ENCODE measurements at regions not wholly inside any gene's neighbourhood (a gene's known extent, or its start where the extent isn't known, plus 50 kb on each side); places are given as distances from the start of the nearest gene placed in this dataset.
A peak's percentile ranks its signal among the peaks of the same experiment; 100 is the strongest.

- no peak for ATAC-seq
Measured at GRCh38 chr4:121519236-121519838, 138.5 kb upstream of the QRFPR start.

GRCh38 chr4:121517241-121517640 is 136.4 kb upstream of the QRFPR start:
- ATAC-seq, result no peak

GRCh38 chr4:121514443-121514842 is 133.6 kb upstream of the QRFPR start:
- ATAC-seq, result no peak

- no peak for ATAC-seq
Measured at GRCh38 chr4:121510341-121510874, 129.6 kb upstream of the QRFPR start.

- peak; percentile 11 for ATAC-seq
Measured at GRCh38 chr4:121485190-121485804, 104.5 kb upstream of the QRFPR start.

DNA sequence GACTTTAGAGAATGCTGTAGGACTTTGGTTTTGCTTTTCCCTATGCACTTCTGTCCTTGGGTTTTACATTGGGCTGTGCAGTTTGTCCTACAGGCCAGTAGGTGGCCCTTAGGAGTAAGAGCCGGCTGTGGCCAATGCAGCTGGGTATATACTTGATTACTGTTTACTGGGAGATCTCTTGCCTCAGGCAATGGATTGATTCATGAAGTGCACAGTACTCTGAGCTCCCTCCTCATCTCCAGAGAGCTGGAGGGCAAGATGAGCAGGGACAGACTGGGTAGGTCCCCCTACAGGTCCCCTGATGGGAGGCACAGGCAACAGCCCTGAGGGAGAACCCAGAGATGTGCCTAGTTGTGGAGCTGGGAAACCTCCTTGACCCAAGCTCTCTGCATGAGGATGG is 103.8 kb upstream of the QRFPR start:
- ATAC-seq, result peak; percentile 78

DNA sequence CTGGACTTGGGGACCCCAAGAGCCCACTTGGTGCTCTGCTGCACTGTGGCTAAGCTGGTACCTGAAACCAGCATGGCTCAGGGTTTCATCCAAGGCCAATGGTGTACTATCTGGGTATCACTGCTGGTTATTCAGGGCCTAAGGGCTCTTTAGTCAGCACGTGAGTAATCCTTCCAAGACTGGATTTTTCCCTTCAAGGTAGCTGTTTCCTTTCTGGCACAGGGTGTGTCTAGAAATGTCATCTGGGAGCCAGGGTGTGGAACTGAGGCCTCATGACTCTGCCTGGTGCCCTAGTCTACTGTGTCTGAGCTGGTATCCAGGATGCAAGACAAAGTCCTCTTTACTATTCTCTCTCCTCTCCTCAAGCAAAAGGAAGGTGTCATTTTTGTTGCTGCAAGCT is 99.0 kb upstream of the QRFPR start:
- ATAC-seq, result no peak

GRCh38 chr4:121477480-121477879 is 96.7 kb upstream of the QRFPR start:
- ATAC-seq, result no peak

DNA sequence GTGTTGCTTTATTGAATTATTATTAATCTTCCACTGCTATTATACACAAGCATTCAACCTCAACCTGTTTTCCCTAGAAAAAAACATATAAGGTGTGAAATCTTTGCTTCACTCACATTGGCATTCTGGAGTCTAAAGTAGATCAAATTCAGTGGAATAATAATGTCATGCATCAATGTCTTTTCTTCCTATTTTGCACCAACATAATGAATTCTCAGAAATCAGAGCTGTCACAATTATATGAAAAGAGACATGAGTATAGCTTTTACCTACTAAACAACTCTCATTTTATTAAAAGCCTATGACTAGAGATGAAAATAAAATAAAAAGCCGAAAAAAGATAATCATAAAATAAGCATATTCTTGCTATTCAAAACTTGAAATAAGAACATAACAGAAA is 96.3 kb upstream of the QRFPR start:
- ATAC-seq, result no peak

DNA sequence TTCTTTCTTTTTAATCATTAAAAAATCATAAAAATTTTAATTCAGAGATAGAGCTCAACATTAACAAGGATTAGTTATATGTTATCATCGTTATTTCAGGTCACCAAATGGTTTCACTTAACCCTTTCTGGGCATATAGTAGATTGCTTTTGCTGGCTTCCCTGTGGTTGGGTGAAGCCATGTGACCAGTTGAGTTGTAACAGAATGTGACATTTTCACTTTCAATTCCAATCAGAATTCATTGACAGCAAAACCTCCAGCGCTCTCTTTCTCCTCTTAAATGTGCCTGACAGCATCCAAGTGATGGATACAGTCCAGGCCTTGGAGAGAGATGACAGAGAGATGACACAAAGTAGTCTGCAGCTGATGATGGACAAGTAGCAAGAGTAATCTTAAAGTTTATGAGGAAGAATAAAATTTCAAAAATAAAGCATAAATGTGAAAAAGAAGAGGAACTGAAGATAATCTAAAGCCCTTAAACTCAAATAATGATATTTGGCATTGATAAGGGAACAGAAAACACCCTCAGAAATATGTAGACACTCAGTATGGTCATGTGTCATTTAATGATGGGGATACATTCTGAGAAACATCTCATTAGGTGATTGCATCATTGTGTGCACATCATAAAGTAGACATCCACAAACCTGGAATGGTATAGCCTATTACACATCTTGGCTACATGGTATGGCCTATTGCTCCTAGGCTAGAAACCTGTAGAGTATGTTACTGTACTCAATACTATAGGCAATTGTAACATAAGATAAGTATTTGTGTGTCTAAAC is 92.3 kb upstream of the QRFPR start:
- ATAC-seq, result no peak

DNA sequence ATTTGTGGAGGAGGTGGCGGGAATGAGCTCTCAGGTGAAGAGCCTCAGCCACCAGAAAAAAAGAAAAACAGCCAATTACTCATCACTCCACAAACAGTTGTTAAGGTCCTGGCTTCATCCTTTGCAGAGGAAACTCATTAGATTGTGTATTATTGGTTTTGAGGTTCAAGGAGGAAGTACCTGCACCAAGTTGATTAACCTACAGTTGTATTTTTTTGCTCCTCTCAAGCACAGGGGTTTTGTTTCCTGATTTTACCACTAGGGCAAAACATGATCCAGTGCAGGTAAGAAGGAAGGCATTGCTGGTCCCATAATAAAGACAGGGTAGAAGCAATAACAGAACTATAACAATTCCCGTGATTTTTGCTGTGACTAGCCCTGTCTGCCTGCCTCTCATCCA is 84.0 kb upstream of the QRFPR start:
- no peak for ATAC-seq

DNA sequence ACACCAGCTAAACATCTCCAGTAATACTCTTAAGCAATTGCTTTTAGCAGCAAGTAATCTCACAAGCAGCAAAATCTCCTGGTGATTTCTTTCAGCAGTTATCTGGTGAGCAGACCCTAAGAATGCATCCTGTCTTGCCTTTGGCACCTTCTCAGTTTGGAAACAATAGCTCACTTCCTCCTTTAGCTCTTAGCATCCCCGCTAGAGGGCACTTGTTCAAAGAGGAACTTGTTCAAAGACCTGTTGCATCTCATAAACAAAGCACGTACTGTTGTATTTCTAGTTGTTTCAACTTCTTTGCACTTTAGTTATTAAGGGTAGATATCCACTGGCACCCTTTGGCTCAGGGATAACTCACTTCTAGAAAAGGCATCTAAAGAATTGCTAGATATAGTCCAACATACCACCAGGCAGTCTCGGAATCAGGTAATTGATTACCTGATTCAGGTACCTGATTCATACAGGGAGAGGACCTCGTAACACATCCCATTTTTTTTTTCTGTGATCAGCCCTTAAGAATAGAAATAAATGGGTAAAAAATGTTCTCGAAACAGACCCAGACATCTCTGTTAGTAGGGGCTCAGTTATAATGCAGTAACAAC is 81.9 kb upstream of the QRFPR start:
- ATAC-seq, result peak; percentile 43

DNA sequence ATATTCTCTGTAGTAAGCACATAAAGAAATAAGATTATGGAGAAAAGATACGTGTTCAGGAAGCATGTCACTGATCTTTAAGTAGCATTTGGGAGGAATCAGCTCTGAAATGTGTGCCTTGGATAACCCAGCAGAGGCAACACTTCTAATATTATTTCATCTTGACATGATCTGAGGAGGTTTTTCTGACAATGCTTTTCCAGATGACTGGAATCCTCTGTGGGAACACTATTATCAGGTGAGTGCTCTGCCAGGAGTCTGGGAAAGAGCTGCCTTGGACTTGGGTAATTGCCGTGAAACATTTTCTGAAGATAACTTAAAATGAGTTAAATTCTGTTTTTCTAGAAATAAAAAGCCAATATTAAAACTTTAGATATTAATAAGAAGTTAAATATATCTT is 78.2 kb upstream of the QRFPR start:
- no peak for ATAC-seq

DNA sequence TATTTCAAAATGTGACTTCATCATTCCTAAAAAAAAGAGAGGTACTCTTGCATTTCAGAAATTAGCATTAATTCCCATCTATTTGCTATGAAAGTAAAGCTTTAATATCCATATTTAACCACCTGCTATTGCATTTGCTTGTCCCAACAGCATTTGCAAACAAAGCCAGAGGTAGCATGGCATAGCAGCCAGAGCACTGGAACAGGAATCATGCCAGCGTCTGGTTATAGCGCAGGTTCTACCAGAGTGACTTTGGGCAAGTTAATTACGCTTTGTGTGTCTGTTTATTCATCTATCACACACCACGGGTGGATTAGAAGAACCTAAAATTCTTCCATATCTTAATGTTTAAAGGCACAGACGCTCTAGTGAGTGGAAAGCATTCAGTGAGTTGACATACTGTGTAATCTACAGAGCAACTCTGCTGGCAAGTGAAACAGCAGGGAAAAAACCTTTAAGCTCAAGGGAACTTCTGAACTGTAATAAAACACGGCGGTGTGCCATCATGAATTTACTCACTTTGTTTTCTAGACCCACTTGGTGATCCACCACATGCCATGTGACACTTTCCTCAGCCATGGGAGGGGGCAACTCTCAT is 76.6 kb upstream of the QRFPR start:
- no peak for ATAC-seq

DNA sequence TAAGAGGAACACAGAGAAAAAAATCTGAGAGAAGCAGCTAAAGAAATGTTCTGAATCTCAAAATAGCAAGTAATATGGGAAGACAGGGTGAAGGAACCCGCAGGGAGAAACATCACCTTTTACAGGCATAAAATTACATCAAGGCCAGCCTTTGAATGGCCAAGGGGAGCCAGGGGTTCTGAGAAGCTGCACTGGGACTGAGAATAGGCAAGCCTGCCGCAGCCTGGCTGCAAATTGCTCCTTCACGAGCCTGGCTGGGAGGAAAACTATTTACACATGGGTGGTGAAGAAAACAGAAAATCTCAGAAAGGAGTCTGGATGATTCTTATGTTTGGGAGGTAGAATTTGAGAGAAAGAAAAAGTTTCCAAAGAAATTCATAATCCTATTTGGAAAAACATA is 74.5 kb upstream of the QRFPR start:
- ATAC-seq, result no peak

- no peak for ATAC-seq
Measured at GRCh38 chr4:121454251-121454979, 73.6 kb upstream of the QRFPR start.

GRCh38 chr4:121451310-121451709 is 70.5 kb upstream of the QRFPR start:
- ATAC-seq, result no peak

GRCh38 chr4:121449416-121449815 is 68.6 kb upstream of the QRFPR start:
- no peak for ATAC-seq

GRCh38 chr4:121448231-121448630 is 67.4 kb upstream of the QRFPR start:
- no peak for ATAC-seq

GRCh38 chr4:121439669-121440068 is 58.9 kb upstream of the QRFPR start:
- no peak for ATAC-seq
